LoVo (cell line): ENCODE measurements at regions not wholly inside any gene's neighbourhood (a gene's known extent, or its start where the extent isn't known, plus 50 kb on each side); places are given as distances from the start of the nearest gene placed in this dataset.

Source experiments
- DNase-seq: peaks from one replicate; pipeline ENCODE4 v3.0.0-alpha.2; 2016; ENCODE audit warnings: low spot score

DNA sequence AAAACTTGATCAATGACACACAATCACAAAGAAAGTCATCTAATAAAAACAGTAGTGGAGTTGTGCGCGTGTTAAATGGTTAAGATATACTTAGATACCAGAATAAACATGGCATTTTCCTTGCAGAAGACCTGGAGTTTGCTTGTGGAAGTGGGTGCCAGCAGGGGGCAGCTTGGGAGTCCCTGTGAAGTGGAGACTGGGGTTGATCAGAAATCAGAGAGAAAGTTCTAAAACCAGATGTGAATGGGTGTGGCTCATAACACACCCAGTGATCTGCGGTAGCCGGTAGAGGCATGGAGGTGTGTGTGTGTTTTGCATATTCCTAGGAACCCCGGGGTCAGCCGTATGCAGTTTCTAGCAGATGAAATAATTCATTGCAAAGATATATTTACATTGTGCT lies 300.1 kb upstream of the TRIB2 start:
- no peak for DNase-seq

- no peak for DNase-seq
Observed at GRCh38 chr2:12417786-12418185, 298.9 kb upstream of the TRIB2 start.

DNA sequence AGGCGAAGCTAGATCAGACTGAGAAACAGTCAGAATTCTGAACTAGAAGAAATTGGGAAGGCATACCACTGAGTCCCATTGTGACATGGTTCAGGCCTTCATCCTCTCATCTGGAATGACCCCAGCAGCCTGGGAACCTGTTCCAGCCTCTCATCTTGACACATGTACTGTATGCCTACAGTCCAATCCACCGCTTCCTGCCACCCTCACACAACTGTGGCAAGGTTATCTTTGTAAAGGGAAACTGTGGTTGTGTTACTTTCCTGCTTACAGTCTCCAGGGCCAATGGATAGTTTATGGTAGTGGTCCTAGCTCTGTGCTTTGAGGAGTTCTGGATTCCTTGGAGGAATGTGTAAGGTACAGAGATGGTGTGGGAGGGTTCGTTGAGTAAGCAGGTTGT lies 296.9 kb upstream of the TRIB2 start:
- no peak for DNase-seq

DNA sequence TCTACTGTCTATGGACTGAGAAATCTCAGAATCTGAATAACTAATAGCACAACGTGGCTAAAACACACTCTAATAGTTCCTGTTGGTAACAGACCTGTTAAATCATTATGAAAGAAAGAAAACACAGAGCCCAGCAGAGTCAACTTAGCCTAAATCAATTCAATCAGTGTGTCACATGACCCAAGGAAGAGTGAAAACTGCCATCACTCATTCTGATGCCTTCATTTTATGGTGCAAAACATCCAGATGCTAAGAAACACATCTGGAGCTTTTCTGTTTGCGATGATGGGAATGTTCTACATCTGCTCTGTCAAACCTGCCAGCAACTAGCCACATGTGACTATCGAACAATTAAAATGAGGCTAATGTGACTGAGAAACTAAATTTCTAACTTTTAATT lies 295.7 kb upstream of the TRIB2 start:
- DNase-seq, result no peak

GRCh38 chr2:12424219-12424618 lies 292.5 kb upstream of the TRIB2 start:
- no peak for DNase-seq

DNA sequence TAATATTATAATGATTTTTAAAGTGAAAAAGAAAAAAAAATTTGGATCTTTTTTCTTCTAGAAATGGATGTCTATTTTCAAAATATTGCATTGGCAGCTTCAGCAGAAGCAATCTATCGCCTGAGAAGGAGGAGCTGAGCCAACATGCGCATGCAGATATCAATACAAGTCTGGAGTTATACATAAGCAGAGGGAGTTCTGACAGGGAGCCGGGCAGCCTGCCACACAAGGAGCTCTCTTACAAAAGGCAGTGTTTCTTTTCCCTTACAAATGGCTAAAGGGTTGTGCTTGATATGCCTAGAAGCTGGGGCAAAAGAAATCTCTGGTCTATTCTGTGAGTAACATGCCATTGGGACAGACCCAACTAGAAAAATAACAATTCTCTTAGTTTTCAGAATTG lies 291.9 kb upstream of the TRIB2 start:
- DNase-seq, result no peak

DNA sequence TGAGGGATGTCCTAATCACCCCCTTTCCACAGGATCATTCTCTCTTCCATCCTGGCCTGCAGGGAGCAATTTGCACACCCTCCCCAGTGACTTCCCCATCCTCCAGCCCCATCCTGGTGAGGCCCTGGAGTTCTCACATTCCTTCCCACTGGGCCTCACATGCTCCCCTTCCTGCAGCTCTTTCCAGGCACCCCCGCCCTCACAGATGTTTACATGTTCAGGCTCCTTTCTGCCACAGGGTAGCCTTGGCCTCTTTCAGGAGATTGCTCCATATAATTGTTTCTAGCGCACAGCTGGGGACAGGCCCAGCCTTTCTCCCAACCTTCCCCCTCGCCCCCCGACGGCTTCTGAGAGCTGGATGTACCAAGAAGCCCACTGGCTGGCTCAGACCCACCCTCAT lies 288.4 kb upstream of the TRIB2 start:
- DNase-seq, result no peak

- no peak for DNase-seq
Observed at GRCh38 chr2:12428786-12429185, 287.9 kb upstream of the TRIB2 start.

DNA sequence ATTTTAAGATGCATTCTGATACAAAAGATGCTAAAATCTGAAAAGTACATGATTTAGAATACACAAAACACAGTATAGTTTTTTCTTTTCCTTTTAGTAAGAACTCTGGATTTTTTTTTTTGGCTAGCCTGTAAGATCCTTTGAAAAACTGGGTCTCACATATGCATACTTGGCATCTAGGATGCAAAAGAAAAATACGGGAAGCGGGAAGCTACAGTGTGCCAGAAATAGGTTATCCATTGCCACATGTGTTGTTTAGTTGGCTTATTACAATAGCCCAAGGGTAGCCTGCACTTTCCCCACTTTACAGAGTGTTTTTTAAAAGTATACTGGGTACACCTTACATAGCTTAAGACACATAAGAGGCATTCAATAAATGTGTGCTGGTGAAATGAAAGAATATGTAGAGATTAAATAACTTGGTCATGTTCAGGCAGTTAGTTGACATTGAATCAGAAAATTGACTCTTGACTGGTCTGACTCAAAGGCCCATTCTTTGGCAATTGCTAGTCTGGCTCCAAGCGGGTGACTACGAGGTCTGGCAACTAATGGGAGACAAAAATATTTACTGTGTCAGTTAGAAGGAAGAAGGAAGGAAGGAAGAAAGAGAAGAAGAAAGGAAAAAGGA lies 286.8 kb upstream of the TRIB2 start:
- DNase-seq, result no peak

GRCh38 chr2:12430407-12431133 lies 286.2 kb upstream of the TRIB2 start:
- DNase-seq, result no peak

- DNase-seq, result no peak
Observed at GRCh38 chr2:12432985-12433625, 283.6 kb upstream of the TRIB2 start.

- no peak for DNase-seq
Observed at GRCh38 chr2:12433626-12433990, 283.1 kb upstream of the TRIB2 start.

- no peak for DNase-seq
Observed at GRCh38 chr2:12434630-12435098, 282.1 kb upstream of the TRIB2 start.

DNA sequence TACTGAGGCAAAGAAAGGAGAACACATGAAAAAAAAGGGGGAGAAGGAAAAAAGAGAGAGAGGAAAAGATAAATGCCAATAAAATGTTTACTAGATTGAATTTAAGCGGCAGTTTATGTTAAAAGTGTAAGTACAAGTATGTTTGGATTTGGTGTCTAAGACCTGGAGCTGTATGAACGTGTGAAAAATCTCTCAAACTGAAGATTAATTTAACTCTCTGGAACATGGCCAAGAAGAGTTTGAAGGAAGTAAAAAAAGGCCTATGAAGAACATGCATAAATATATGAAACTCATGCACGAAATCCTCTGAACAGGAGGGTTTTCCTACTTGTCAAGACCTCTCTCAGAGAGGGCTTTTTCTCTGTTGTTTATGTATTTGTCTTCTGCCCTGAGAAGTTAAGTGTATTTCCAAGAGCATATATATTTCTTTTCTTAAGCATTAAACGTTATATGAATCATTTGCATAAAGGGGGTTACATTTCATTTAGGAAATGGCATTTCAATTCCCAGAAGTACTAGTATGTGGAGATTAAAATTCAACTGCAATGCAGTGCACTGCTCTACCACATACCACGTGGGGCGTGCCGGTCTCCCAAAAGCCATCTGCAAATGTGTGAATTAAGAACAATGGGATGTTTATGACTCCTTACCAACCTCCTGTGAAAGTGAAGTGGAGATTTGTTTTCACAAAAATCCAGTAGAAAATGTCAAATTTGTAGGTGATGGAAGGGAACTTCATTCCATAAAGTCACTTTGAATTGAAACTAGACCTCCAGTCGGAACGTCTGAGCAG lies 281.1 kb upstream of the TRIB2 start:
- no peak for DNase-seq

DNA sequence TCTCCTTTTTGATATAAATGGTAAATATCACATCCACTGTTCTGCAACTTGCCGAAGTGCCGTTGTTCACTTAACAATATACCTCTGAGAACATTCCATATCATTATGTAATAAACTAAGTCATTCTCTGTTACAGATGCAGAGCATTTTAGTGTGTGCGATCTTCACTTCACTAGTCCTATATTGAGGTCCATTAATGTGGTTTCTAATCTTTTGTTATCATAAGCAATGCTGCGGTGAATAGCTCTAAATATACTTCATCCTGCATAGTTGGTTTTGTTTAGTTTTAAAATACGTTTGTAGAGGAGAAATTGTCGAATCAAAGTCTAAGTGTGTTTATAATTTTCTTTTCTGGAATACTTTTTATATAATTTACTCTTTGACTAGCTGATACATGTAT lies 280.3 kb upstream of the TRIB2 start:
- DNase-seq, result no peak

- no peak for DNase-seq
Observed at GRCh38 chr2:12436935-12437561, 279.7 kb upstream of the TRIB2 start.

- DNase-seq, result no peak
Observed at GRCh38 chr2:12440731-12441130, 276.0 kb upstream of the TRIB2 start.

- DNase-seq, result no peak
Observed at GRCh38 chr2:12441750-12442475, 274.8 kb upstream of the TRIB2 start.

DNA sequence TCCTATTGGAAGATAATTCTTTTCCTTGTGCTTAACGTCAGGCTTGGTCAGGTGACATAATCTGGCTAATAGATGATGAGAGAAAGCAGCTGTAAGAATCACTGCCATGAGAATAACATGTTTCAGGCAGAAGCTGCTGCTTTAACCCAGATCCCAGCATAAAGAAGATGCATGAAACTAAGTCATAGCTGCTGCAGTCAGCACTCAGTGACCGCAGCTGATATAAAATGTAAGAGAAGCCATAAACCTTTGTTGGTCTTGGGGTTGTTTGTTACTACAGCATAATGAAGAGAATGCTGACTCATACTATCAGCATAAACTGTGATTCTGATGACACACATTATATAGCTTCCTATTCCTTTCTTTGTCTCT lies 274.3 kb upstream of the TRIB2 start:
- DNase-seq, result no peak

- DNase-seq, result no peak
Observed at GRCh38 chr2:12448846-12449505, 267.8 kb upstream of the TRIB2 start.

GRCh38 chr2:12451726-12452125 lies 265.0 kb upstream of the TRIB2 start:
- DNase-seq, result no peak
